ENCODE measurements at regions not wholly inside any gene's neighbourhood (a gene's known extent, or its start where the extent isn't known, plus 50 kb on each side); places are given as distances from the start of the nearest gene placed in this dataset.
"Not testable (repeated sequence)": the region's sequence is repeated elsewhere in the genome, so short reads cannot be mapped to it uniquely, and the experiment has no call there.

- no peak for DNase-seq
Observed at GRCh38 chr10:93222211-93222754, 148.6 kb downstream of the CYP26A1 start.

DNA sequence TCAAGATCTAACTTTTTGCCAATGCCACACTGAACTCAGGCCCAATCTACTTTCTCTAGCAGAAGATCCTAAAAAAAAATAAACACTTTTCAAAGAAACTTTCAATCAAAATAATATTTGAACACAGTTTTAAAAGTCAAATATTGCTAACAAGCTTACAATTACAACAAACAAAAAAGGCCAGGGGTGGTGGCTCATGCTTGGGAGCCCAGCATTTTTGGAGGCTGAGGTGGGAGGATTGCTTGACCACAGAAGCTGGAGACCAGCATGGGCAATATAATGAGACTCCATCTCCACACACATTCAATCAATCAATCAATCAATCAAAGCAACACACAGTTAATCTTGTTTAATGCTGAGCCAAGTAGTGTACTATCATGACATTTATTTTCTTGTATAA, 149.2 kb downstream of the CYP26A1 start:
- no peak for DNase-seq

DNA sequence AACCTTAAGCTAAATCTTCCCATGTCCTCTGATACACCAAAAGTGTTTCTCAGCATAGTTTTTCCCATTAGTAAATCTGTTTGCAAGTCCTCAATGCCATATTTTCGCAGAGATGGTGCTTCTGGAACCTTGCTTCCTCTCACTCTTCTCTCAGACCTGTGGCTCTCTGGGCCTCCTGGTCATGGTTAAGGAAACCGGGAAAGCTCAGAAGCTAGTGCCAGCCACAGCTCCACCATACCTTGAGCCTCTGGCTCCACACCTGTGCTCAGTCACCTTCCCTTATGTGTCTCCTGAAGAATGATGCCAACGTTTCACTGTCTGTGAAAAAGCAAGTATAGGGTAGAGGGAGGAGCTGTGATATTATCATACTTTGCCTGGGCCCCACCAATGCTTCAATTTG, 149.6 kb downstream of the CYP26A1 start:
- no peak for DNase-seq

- DNase-seq, result no peak
Observed at GRCh38 chr10:93224005-93224779, 150.5 kb downstream of the CYP26A1 start.

- DNase-seq, result no peak
Observed at GRCh38 chr10:93225938-93226337, 152.2 kb downstream of the CYP26A1 start.

GRCh38 chr10:93226619-93227018, 152.9 kb downstream of the CYP26A1 start:
- DNase-seq, result no peak

- not testable (repeated sequence) for DNase-seq
Observed at GRCh38 chr10:93230596-93230995, 156.9 kb downstream of the CYP26A1 start.

GRCh38 chr10:93232159-93232558, 158.5 kb downstream of the CYP26A1 start:
- DNase-seq, result not testable (repeated sequence)

DNA sequence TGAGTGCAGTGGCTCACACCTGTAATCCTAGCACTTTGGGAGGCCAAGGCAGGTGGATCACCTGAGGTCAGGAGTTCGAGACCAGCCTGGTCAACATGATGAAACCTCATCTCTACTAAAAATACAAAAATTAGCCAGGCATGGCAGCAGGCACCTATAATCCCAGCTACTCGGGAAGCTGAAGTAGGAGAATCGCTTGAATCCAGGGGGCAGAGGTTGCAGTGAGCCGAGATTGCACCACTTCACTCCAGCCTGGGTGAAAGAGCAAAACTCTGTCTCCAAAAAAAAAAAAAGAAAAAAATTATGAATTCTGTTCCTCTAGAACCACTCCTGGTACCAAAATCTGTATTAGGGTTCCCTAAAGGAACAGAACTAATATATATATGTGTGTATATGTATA, 161.2 kb downstream of the CYP26A1 start:
- not testable (repeated sequence) for DNase-seq

- DNase-seq, result no peak
Observed at GRCh38 chr10:93235686-93236085, 162.0 kb downstream of the CYP26A1 start.

- no peak for DNase-seq
Observed at GRCh38 chr10:93236393-93237040, 162.8 kb downstream of the CYP26A1 start.

DNA sequence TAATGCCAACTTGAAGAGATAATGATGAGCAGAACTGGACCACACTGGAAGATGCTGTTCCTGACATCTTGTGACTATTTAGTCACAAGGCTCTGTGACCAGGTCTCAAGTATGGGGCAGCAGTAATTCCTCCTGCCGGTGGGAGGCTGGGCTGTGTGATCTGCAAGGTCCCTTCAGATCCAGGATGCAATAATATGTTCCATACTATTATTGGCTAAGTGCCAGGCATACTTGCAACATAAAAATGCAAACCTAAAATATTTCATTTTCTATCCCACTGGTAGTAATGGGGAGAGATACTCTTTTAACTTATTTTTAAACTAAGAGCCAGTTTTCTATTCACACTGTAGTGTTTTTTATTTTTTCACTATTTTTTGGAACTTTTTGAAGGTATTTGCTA, 171.5 kb downstream of the CYP26A1 start:
- no peak for DNase-seq

GRCh38 chr10:93245779-93246178, 172.1 kb downstream of the CYP26A1 start:
- DNase-seq, result peak; percentile 9

- DNase-seq, result no peak
Observed at GRCh38 chr10:93248583-93249227, 175.0 kb downstream of the CYP26A1 start.

- DNase-seq, result no peak
Observed at GRCh38 chr10:93250010-93250409, 176.3 kb downstream of the CYP26A1 start.

DNA sequence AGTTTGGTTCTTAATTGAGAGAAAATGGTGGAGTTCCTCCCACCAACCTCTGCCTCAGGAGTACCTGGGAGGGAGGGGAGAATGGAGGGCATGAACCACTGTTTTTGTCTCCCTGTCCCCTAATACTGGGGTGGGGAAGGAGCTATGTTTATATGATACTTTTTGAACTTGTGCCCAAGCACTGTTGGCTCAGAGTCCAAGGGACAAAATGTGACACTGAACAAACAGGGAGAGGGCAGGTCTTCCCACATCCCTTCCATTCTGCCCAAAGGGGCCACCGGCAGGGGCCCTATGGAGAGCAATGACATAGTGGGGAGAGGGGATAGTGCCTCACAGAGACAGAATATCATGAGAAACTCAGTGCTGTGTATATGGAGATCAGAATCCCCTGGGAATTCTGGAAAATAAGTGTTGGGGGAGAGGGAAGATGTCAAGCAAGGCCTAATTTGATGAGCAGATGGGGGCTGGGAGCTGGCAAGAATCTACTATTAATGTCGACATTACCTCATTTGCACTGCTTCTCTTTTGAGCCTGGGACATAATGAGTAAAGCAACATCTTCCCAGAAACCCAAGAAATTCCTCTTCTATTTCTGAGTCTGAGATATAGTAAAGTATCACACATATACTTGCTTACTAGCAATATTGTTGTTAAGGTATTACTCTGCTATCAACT, 180.6 kb downstream of the CYP26A1 start:
- no peak for DNase-seq

DNA sequence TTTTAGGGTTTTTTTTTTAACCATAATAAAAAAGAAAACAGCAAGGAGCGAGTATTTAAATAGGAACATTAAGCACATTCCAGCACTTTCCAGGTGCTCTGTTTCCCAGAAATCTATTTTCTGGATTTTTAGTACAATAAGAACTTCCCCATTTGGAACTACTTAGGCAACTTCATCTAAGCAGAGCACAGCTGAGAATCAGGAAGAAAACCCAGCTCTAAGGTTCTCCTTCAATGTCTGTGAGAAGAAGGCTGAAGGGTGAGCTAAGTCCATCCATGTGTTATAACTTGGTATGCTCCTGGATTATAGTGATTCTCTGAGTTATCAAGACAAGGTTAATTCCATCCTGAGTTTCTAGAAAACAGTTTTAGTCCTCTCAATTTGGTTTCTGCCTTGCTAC, 181.9 kb downstream of the CYP26A1 start:
- peak; percentile 12 for DNase-seq

All from OCI-M1 (cell line).